Left forelimb (tissue), 1 donor: ENCODE measurements at regions not wholly inside any gene's neighbourhood (a gene's known extent, or its start where the extent isn't known, plus 50 kb on each side); places are given as distances from the start of the nearest gene placed in this dataset.

Source experiments
- DNase-seq: peaks from one replicate; pipeline ENCODE4 v3.0.0-alpha.2; 2018; ENCODE audit warnings: low spot score

- no peak for DNase-seq
Observed at GRCh38 chr1:227450489-227450888, 112.9 kb upstream of the ZNF678 start.

- no peak for DNase-seq
Observed at GRCh38 chr1:227449741-227450441, 113.5 kb upstream of the ZNF678 start.

DNA sequence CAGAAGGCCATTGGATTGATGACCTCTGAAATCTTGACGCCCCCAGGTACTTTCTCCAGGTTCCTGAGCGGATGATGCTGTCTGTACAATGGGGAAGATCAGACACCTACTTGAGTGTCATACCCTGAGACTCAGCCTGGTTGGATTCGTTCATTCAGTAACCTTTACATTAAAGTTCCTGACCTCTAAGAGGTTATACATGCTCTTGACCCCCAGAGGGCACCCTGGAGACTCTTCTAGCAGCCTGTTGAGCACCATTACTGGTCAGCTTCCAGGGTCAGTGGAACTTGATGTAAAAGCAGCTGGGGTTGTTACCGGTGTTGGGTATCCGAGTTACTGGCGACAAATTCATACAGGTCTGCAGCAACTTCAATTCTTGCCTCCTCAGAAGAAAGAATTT lies 114.3 kb upstream of the ZNF678 start:
- no peak for DNase-seq

GRCh38 chr1:227447531-227447990 lies 115.8 kb upstream of the ZNF678 start:
- no peak for DNase-seq

DNA sequence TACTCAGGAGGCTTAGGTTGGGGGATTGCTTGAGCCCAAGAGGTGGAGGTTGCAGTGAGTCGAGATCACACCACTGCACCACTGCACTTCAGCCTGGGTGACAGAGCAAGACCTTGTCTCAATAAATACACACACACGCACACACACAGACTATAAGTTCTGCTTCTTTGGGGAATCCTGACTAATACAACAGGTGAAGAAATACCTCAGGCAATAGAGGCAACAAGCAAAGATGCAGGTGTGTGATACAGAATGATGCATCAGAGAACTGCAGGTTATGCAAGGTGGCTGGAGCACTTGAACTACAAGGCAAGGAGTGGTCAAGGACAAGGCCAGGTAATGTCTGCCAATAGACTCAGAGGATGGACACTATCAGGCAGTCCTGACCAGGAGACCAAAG lies 117.6 kb upstream of the ZNF678 start:
- DNase-seq: no peak

DNA sequence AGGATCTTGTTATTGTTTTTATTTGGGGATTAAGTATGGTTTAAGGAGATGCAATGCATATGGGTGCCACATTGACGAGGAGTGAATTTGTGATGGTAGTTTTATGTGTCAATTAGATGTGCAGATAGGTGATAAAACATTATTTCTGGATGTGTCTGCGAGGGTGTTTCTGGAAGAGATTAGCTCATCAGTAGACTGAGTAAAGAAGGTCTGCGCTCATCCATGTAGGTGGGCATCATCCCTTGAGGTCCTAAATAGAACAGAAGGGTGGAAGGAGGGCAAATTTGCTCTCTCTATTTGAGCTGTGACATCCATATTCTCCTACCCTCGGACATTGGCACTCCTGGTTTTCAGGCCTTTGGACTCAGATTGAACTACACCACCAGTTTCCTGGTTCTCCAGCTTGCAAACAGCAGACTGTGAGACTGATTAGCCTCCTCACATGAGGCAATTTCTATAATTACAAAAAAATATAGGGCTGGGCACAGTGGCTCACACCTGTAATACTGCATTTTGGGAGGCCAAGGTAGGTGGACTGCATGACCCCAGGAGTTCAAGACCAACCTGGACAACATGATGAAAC lies 118.2 kb upstream of the ZNF678 start:
- no peak for DNase-seq

GRCh38 chr1:227440182-227440581 lies 121.9 kb upstream of the CDC42BPA start:
- no peak for DNase-seq

- DNase-seq: no peak
Observed at GRCh38 chr1:227437495-227438008, 119.3 kb upstream of the CDC42BPA start.

DNA sequence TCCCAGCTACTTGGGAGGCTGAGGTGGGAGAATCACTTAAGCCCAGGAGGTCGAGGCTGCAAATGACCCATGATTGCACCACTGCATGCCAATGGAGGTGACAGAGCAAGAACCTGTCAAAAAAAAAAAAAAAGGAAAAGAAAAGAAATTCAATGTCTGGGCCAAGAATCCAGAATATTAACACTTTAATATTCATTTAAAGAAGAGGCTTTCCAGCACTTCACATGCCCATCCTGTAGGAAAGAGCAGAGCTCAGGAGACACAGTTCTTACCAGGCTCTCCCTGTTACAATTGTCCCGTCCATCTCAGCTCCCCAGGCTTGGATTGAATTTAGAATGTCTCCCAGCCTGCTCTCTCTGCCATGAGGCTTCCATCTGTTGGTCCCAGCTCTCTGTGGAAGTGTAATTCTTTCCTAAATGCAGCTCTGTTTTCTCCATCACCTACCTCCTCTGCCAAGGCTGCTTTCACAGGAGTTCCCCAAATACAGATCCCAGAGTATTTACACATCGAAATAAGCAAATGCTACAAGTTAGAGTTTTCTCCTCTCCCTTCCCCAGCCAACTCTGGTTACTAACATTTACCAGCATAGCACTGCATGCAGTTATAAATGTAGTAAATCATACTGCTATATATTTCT lies 116.6 kb upstream of the CDC42BPA start:
- no peak for DNase-seq

- no peak for DNase-seq
Observed at GRCh38 chr1:227433663-227434341, 115.5 kb upstream of the CDC42BPA start.

DNA sequence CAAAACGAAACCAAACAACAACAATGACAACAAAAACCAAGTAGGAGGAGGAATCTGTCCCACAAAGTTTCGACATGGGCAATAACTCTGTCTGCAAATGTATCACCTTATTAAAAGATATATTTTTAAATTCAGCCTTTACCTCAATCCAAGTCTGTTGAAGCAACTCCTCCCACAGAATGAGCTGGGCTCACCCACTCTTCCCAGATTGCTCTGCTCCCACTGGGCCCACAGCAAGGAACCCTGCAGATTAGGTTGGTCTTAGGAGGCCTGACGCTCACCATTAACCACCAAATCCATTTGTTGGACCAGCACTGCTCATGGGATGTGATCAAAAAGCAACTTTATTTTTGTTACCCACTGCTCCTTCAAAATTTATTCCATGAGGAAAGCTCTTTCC lies 114.7 kb upstream of the CDC42BPA start:
- DNase-seq: no peak

GRCh38 chr1:227432181-227432535 lies 113.9 kb upstream of the CDC42BPA start:
- no peak for DNase-seq

DNA sequence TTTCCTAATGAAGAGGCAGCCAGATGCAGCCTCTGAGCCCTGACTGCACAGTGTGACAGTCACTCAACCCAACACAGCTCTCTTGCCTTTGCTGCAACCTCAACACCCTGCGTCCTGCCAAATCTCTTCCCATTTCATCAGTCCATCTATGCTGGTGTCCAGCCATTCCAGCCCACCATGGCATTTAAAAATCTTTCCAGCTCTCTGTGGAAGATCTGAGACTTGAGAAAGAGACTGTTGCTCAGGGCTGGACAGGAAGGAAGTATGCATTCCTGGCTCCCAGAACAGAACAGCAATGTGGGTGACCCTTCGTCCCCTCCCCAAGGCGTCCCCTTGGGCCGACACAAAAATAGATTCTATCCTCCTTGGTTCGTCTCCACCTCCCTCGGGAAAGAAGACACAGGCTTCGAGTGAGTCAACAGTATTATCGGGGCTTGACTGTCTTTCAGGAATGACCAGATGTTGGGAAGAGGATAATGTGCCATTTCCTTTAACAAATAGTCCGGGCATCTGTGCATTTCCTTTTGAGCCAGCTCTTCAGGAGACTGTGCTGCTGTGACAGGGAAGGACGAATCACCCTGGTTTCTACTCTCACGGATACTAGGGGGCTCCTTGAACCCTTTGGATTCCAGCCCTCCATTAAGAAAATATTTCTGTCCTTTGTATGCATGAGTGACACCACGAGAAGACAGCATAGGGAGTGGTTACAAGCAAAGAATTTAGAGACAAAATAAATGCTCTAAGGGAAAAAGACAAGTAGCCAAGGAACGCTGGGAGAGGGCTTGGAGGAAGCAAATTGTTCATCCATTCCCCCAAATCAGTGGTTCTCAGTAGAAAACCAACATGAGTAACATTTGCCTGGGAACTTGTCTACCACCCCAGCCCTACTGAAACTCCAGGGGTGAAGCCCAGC lies 111.4 kb upstream of the CDC42BPA start:
- DNase-seq: no peak

GRCh38 chr1:227428803-227429202 lies 110.5 kb upstream of the CDC42BPA start:
- no peak for DNase-seq

DNA sequence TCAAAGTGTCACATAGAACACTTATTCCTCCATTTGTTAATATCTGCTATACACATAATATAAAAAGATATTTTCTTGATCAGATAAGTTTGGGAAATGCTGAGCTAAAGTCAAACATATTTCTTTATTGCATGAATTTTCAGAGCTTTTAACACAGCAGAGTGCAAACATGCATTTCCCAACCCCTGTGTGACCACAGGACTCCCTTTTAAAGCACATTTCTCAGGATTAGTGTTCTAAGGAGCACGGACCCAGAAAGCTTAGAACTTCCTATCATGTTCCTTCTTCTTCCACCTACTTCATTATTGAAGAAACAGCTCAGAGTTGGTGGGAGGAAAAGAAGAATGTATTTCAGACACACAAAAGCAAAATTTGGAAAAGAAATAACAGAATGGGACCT lies 109.1 kb upstream of the CDC42BPA start:
- DNase-seq: no peak

DNA sequence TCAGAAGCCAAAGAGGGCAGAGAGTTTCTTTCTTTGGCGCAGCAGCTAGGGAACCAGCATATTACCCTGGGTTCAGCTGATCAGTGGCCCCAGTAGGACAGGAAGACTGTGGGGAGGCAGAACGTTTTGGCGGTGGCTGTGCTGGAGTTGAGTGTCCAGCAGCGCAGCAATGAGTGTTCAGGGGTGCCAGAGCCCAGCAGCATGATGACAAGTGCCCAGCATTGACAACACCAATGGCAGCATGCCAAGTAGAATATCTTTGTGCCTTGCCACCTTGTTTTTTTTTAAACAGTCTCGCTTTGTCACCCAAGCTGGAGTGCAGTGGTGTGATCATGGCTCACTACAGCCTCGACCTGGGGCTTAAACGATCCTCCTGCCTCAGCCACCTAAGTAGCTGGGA lies 106.7 kb upstream of the CDC42BPA start:
- no peak for DNase-seq

DNA sequence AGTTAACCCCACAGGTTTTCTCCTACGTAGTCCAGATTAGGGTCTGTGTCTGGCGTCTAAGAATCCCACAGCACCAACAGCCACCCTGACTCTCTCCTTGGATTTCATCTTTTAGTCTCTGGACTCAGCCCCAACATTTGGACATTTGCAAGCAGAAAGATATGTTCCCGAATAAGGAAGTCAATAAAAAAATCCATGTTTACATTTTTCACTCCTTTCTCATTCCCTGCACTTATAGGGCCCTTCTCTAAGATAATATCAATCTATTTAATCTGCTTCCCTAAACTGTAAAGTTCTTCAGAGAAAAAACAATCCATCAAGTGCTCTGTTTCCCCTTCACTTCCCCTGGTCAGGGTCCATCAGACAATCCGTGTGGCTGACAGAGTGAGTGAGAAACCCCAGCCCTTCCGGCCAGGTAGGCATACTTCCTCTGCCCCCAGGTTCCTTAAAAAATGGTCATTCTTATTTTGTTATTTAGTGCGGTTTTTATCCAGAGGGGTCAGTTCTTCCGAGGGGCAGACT lies 105.9 kb upstream of the CDC42BPA start:
- DNase-seq: no peak

DNA sequence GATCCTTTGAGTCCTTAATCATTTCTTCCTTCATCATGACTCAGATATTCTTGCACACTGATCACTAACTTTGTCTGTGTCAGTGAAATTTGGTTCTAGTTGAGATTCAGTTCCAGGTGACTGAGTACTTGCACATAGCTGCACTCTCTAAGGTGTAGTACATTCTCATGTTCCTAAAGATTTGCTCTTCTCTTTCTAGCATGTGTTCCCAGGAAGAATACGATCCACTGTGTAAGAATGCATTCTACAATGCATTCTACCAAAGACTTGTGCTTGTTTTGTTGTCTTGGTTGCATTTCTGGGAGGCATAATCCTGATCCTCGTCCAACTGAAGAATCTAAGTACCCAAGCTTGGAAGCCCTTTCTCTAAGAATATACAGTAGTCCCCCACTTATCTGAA lies 104.3 kb upstream of the CDC42BPA start:
- DNase-seq: no peak

DNA sequence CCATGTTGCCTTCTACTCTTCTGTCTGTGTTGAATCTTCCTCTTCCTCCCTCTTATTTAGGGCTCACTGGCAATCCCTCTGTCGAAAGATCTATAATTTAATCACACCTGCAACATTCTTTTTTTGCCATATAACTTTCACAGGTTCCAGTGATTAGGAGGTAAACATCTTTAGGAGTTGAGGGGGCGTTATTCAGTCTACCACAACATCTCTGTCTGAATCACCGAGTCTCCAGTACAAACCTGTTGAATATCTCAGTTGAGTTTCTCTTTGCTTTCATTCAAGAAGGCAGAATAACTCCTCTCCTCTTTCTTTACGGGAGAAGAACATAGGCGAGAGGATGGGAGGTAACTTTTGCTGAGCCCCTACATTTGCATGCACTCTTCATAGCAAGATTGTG lies 101.9 kb upstream of the CDC42BPA start:
- DNase-seq: no peak

- no peak for DNase-seq
Observed at GRCh38 chr1:227417756-227418480, 99.6 kb upstream of the CDC42BPA start.
